ENCODE measurements at regions not wholly inside any gene's neighbourhood (a gene's known extent, or its start where the extent isn't known, plus 50 kb on each side); places are given as distances from the start of the nearest gene placed in this dataset.

- no peak for DNase-seq
These were observed 144.8 kb downstream of the BACH1 start for GRCh38 chr21:29443411-29444010.

GRCh38 chr21:29448766-29449165, 150.0 kb downstream of the BACH1 start:
- no peak for DNase-seq

GRCh38 chr21:29449306-29449950, 150.7 kb downstream of the BACH1 start:
- no peak for DNase-seq

GRCh38 chr21:29450058-29450457, 151.3 kb downstream of the BACH1 start:
- DNase-seq = no peak

GRCh38 chr21:29453511-29453910, 154.8 kb downstream of the BACH1 start:
- DNase-seq = no peak

GRCh38 chr21:29454179-29454578, 155.5 kb downstream of the BACH1 start:
- DNase-seq = no peak

- no peak for DNase-seq
These were observed 163.8 kb downstream of the BACH1 start for GRCh38 chr21:29462479-29462878.

GRCh38 chr21:29465546-29465945, 166.8 kb downstream of the BACH1 start:
- DNase-seq = peak; percentile 56

GRCh38 chr21:29466532-29466931, 167.8 kb downstream of the BACH1 start:
- no peak for DNase-seq

GRCh38 chr21:29470397-29470796, 171.7 kb downstream of the BACH1 start:
- DNase-seq = no peak

GRCh38 chr21:29473808-29474207, 175.1 kb downstream of the BACH1 start:
- DNase-seq = no peak

- DNase-seq = no peak
These were observed 176.6 kb downstream of the BACH1 start for GRCh38 chr21:29475329-29475728.

GRCh38 chr21:29477347-29477746, 178.6 kb downstream of the BACH1 start:
- no peak for DNase-seq

GRCh38 chr21:29477941-29478340, 179.2 kb downstream of the BACH1 start:
- DNase-seq = no peak

GRCh38 chr21:29481081-29481480, 182.4 kb downstream of the BACH1 start:
- no peak for DNase-seq

- no peak for DNase-seq
These were observed 182.9 kb downstream of the BACH1 start for GRCh38 chr21:29481641-29482040.

- no peak for DNase-seq
These were observed 187.6 kb downstream of the BACH1 start for GRCh38 chr21:29486306-29486807.
